HG03060 (cell line): ENCODE measurements at regions not wholly inside any gene's neighbourhood (a gene's known extent, or its start where the extent isn't known, plus 50 kb on each side); places are given as distances from the start of the nearest gene placed in this dataset.
"Not testable (repeated sequence)": the region's sequence is repeated elsewhere in the genome, so short reads cannot be mapped to it uniquely, and the experiment has no call there.

ENCODE experiments used
- ATAC-seq: cut with Tn5 transposase; IDR thresholded peaks from one replicate; pipeline ENCODE4 v1.9.1; 2021; ENCODE audit warnings: low read depth, moderate number of reproducible peaks; ENCODE audit not compliant: unreplicated experiment

DNA sequence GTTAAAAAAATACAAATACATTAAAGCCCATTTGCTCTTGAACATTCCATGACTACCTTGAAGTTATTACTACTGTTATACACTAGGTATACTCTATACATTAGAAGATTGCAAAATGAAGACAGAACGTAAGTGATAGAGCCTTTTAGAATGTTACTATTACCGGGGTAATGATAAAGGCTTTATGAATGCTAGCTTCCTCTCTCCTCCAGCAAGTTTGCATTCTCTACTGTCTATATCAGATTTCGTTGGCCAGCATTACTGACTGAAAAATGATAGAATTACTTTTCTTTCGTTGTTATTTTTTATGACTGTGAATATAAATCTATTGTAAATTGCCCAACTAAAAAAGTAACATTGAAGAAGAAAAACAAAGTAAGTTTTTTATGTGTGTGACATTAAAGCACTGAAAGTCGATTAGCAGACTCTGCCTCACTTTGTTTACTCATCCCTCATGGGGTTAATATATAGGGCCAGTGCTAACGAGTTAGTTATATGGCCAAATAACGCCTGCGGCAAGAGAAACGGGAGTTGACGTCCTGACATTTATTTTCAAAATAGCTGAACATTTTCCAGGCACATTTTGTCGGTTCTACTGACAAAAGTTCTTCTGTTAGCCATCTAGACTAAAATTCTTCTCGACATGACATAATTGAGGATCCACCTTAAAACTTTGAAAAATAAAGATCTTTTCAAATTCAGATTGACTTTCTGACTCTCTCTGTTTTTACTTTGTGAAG, 163.8 kb upstream of the KITLG start:
- no peak for ATAC-seq

DNA sequence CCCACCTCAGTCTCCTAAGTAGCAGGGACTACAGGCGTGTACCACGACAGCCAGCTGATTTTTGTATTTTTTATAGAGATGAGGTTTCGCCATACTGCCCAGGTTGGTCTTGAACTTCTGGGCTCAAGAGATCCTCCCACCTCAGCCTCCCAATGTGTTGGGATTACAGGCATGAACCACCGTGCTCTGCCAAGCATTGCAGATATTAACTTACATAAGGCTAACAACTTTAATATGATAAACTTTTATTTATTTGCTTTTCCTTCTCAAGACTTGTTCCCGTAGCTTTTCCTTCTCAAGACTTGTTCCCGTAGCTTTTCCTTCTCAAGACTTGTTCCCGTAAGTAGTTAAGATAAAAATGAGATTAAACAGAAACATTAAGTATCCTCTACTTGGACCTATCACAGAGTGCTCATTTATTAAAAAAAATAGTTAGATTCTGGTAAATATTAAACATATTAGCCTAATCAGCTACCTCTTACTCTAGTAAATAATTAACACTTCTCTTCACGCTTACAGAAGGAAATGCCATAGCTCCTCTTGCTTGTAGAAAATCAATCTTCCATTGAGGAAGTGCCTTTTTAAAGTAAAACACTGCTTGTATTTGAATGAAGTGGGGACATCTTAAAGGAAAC, 157.7 kb upstream of the KITLG start:
- ATAC-seq, result no peak

GRCh38 chr12:88736031-88736430, 155.8 kb upstream of the KITLG start:
- no peak for ATAC-seq

DNA sequence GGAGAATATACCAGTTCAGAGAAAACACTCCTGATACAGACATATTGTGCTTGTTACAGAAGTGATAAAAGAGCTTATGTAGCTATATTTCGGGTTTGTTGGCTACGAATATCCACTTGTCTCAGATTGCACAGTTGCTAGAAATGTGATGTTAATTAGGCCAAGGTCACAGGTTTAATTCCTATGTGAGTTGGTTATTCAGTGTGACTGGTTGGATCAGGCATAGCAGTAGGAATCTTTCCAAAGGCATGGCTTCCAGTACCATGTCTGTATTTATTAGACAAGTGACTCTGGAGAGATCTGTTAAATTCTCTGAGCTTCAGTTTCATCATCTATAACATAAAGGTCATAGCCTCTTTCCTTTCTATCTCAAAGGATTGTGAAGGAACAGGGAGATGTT, 152.7 kb upstream of the KITLG start:
- ATAC-seq, result no peak

DNA sequence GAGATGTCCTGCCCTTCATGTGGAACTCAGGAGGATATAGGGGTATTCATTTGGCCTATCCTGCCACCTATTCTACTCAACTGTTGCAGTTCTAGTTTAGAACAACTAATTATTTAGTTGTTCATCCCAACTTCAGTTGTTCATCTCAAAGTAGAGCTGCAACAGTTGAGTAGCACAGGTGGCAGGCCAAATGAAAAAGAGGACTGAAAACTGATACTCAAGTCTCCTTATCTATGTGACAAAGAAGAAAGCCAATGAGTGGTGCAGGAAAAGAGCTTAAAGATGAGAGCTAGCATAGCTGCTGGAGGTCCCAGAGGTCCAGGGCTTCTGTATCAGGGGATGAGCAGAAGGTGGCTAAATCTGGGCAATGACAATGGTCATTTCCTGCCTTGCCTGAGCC, 148.9 kb upstream of the KITLG start:
- no peak for ATAC-seq

GRCh38 chr12:88726806-88727720, 146.8 kb upstream of the KITLG start:
- no peak for ATAC-seq

- no peak for ATAC-seq
Observed at GRCh38 chr12:88725592-88726143, 145.4 kb upstream of the KITLG start.

DNA sequence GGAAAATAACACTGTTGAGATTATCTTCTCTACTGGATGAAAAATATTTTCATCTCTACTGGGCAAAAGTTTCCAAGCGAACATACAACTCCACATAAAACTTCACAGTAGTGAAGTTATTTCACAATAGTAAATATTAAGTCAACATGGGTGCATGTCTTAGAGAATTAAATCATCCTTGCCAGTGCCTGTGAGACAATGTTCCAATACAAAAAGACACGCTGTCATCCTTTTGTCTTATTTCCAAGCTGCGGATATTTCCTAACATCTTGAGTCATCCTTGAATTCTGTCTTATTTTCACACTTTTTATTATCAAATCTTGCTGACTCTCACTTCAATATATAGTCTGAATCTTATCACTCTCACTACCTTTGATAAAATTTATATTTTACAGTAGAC, 142.9 kb upstream of the KITLG start:
- ATAC-seq, result no peak

DNA sequence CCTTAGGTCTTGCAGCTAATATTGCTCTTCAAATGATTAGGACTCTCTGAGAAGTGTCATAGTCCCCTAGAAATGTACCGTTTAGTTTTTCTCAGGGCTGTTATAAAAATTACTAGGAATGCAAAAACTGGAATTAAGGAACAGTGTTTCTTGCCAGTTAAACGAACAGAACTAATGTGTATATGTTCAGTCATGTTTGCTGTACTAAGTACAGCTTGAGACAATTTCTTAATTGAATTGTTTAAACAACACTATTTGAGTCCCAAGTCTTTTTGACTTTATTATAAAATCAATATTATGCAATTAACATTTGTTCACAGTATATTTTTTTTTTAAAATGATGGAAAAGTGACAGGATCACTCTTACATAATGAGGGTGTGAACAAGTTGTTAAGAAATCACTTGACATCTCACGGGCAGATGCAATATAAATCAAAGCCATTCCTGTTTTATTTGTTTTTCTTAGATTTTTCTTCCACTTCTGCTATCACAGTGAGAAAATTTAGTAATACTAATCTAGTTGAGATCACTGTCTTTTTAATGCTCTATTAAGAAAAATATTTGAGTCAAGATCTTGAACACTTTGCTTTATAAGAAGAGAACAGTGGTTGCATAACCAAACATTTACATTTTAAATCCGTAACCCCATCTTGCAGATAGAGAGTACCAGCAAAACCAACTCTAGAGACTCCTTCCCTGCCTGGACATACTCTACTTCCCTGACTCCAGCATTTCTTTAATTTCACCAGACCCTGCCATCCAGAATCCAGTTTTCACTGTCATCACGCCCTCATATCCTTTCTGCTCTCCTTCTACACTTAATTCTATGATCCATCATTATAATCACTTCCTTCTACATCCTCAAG, 140.7 kb upstream of the KITLG start:
- ATAC-seq, result no peak

DNA sequence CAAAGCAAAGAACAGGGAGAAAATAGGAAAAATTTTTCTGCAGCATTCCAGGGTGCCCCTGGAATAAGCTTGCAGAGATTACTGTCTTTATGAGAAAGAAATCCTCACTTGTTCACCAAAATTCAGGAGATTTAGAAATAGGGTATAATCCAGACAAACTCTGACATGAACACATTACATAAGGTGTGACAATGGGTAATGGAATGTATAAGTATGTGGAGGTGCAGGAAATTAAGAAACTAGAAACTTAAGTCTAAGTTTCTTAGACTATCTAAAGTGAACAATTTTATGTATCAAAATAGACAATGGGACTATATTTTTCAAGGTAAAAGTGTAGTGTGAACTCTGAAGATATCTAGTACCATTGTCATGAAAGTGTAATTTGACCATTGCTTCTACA, 140.0 kb upstream of the KITLG start:
- ATAC-seq, result no peak

DNA sequence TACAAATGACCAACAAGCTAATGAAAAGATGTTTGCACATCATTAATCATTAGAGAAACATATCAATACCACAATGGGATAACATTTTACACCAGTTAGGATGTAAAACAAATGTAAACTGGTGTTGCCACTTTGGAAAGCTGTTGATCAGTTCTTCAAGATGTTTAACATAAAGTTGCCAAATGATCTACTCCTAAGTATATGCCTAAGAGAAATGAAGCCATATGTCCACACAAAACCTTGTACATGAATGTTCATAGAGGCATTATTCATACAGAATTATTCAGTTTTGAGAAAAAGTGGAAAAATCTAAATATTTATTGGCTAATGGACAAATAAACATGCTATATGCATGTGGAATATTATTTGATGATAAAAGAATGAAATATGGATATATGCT, 136.9 kb upstream of the KITLG start:
- ATAC-seq, result no peak

GRCh38 chr12:88716240-88716639, 136.0 kb upstream of the KITLG start:
- no peak for ATAC-seq

DNA sequence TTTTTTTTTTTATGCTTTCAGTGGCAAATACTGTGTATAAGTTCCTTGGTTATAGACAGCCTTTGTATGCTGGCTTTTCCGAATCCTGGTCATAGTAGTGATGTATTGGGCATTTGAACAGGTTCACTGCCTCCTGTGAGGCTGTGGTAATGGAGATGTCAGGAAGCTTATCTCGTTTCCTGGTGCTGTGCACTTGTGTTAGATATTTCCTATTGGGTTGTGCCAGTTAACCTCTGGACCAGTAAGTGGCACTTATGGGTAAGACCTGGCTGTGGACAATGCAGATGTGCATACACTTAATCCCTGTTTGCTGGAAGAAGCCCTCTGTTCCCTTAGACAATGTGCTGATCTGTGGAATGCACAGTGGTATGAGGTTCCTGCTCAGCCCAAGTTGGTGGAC, 135.4 kb upstream of the KITLG start:
- no peak for ATAC-seq

DNA sequence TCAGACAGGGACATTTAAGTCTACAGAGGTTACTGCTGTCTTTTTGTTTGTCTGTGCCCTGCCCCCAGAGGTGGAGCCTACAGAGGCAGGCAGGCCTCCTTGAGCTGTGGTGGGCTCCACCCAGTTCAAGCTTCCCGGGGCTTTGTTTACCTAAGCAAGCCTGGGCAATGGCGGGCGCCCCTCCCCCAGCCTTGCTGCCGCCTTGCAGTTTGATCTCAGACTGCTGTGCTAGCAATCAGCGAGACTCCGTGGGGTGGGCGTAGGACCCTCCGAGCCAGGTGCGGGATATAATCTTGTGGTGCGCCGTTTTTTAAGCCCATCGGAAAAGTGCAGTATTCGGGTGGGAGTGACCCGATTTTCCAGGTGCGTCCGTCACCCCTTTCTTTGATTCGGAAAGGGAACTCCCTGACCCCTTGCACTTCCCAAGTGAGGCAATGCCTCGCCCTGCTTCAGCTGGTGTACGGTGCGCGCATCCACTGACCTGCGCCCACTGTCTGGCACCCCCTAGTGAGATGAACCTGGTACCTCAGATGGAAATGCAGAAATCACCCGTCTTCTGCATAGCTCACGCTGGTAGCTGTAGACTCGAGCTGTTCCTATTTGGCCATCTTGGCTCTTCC, 134.1 kb upstream of the KITLG start:
- ATAC-seq, result not testable (repeated sequence)

GRCh38 chr12:88707800-88708199, 127.5 kb upstream of the KITLG start:
- no peak for ATAC-seq

DNA sequence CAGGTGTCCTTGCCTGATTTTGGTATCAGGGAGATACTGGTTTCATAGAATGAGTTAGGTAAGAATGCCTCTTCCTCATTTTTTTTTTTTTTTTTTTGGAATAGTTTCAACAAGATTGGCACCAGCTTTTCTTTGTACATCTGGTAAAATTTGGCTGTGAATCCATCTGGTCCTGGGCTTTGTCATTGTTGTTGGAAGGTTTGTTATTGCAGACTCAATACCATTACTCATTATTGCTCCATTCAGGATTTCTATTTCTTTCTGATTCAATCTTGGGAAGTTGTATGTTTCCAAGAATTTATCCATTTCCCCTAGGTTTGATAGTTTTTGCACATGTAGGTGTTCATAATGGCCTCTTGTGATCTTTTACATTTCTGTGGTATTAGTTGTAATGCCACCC, 126.0 kb upstream of the KITLG start:
- no peak for ATAC-seq

GRCh38 chr12:88703790-88704189, 123.5 kb upstream of the KITLG start:
- ATAC-seq, result no peak

DNA sequence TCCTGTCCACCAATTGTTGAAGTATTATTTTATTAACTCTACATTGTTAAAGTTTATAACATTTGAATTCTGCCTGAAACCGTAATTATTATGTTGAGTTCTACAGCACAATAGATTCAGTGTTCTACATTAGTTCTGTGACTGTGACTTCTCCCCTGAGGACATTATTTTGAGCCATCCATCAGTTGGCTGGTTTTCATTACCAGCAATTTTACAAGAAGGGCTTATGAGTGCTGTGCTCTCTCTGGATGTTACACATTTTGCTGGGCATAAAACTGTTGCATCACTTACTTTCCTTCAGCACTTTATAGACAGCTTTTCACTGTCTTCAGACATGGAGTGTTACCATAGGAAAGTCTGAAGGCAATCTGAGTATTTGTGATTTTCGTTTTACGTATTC, 118.2 kb upstream of the KITLG start:
- no peak for ATAC-seq

DNA sequence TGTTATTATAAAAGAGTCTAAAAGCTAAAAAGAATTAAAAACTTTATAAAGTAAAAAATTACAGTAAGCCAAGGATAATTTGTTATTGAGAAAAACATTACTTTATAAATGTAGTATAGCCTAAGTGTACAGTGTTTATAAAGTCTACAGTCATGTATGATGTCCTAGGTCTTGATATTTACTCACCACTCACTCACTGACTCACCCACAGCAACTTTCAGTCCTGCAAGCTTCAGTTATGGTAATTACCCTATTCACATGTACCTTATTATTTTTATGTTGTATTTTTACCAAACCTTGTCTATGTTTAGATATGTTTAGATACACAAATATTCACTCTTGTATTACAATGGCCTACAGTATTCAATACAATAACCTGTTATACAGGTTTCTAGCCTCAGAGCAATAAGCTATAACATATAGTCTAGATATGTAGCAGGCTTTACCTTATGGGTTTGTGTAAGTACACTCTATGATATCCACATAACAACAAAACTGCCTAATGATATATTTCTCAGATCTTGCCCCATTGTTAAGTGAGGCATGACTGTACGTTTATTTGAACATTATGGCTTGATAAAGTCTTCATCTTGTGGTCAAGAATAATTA, 113.7 kb upstream of the KITLG start:
- no peak for ATAC-seq
